ENCODE measurements at regions not wholly inside any gene's neighbourhood (a gene's known extent, or its start where the extent isn't known, plus 50 kb on each side); places are given as distances from the start of the nearest gene placed in this dataset.

DNA sequence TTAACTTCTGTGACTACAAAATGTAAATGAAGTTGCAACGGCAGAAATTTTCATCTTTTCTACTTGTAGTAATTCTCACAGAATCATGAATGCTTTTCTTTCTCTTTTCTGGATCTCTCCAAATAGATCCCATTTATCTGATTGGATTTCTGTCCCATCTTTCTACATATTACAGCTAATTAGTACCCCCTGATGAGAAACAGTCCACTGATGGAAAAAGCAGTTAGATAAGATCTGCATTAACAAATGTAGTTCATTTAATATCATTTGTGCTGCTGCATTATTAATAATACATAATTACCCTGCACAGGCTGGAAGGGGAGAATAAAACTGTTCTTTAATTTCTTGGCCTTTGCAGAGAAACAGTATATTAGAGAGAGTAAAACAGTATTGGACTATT lies 289.3 kb downstream of the TTLL7 start:
- no peak for ATAC-seq
- 79 to 83% methylated on average over 1 of the region's 1 CpG for WGBS, 2 donors (ENCODE audit: low coverage in 1 of 2)
- Histone ChIP-seq H3K27me3 (no peaks in the 10 kb centered on the region), H3K9me3 (no peaks in the 10 kb centered on the region), H3K36me3 (no peaks in the 10 kb centered on the region), H3K27ac (no peak overlapping the region), H3K4me3 (no peak overlapping the region), H3K4me1 (no peaks in the 10 kb centered on the region)
- TF ChIP-seq POLR2A (IDR thresholded peaks at IDR 0.05) (no peak), POLR2AphosphoS5 (IDR thresholded peaks at IDR 0.05) (no peak), CTCF (IDR thresholded peaks at IDR 0.05) (no peak), EP300 (IDR thresholded peaks at IDR 0.05) (no peak)

- ATAC-seq = no peak
- H3K27me3 ChIP-seq = no peaks in the 10 kb centered on the region
- H3K9me3 ChIP-seq = no peaks in the 10 kb centered on the region
- no peak overlapping the region for H3K27ac ChIP-seq
- 70 to 89% methylated on average over 3 of the region's 3 CpGs for WGBS, 2 donors (ENCODE audit: low coverage in 1 of 2)
- no peak for TF ChIP-seq CTCF (IDR thresholded peaks at IDR 0.05)
- no peak for TF ChIP-seq EP300 (IDR thresholded peaks at IDR 0.05)
- TF ChIP-seq POLR2AphosphoS5 (IDR thresholded peaks at IDR 0.05) = no peak
- TF ChIP-seq POLR2A (IDR thresholded peaks at IDR 0.05) = no peak
- H3K4me3 ChIP-seq = no peak overlapping the region
- H3K36me3 ChIP-seq = no peaks in the 10 kb centered on the region
- no peaks in the 10 kb centered on the region for H3K4me1 ChIP-seq
Observed at GRCh38 chr1:83706354-83706938, 292.5 kb downstream of the TTLL7 start.

GRCh38 chr1:83705091-83705490 lies 293.8 kb downstream of the TTLL7 start:
- H3K4me3 ChIP-seq = no peak overlapping the region
- H3K4me1 ChIP-seq = no peaks in the 10 kb centered on the region
- 60 to 63% methylated on average over 1 of the region's 1 CpG for WGBS, 2 donors (ENCODE audit: low coverage in 1 of 2)
- no peak for ATAC-seq
- TF ChIP-seq EP300 (IDR thresholded peaks at IDR 0.05) (no peak), POLR2AphosphoS5 (IDR thresholded peaks at IDR 0.05) (no peak), CTCF (IDR thresholded peaks at IDR 0.05) (no peak), POLR2A (IDR thresholded peaks at IDR 0.05) (no peak)
- H3K36me3 ChIP-seq = no peaks in the 10 kb centered on the region
- H3K27ac ChIP-seq = no peak overlapping the region
- no peaks in the 10 kb centered on the region for H3K27me3 ChIP-seq
- H3K9me3 ChIP-seq = no peaks in the 10 kb centered on the region

- no peak for TF ChIP-seq POLR2AphosphoS5 (IDR thresholded peaks at IDR 0.05)
- no peak for TF ChIP-seq POLR2A (IDR thresholded peaks at IDR 0.05)
- TF ChIP-seq CTCF (IDR thresholded peaks at IDR 0.05) = no peak
- TF ChIP-seq EP300 (IDR thresholded peaks at IDR 0.05) = no peak
- Histone ChIP-seq H3K27ac (no peak overlapping the region), H3K4me1 (no peaks in the 10 kb centered on the region), H3K9me3 (no peaks in the 10 kb centered on the region), H3K4me3 (no peak overlapping the region), H3K36me3 (no peaks in the 10 kb centered on the region), H3K27me3 (no peaks in the 10 kb centered on the region)
- no peak for ATAC-seq
Observed at GRCh38 chr1:83704350-83704749, 294.6 kb downstream of the TTLL7 start.

- H3K4me1 ChIP-seq = no peaks in the 10 kb centered on the region
- WGBS, 2 donors (ENCODE audit: low coverage in 1 of 2) = 92% methylated on average over 1 of the region's 1 CpG; no CpG with 5 or more reads in 1 of the 2 donors
- no peaks in the 10 kb centered on the region for H3K36me3 ChIP-seq
- no peak for ATAC-seq
- H3K9me3 ChIP-seq = no peaks in the 10 kb centered on the region
- H3K27me3 ChIP-seq = no peaks in the 10 kb centered on the region
- no peak overlapping the region for H3K27ac ChIP-seq
- H3K4me3 ChIP-seq = no peak overlapping the region
- TF ChIP-seq CTCF (IDR thresholded peaks at IDR 0.05) = no peak
Observed at GRCh38 chr1:83702356-83702755, 296.6 kb downstream of the TTLL7 start.
